Esophagus squamous epithelium (tissue), 5 donors: ENCODE measurements at regions not wholly inside any gene's neighbourhood (a gene's known extent, or its start where the extent isn't known, plus 50 kb on each side); places are given as distances from the start of the nearest gene placed in this dataset.

Experiments used
- DNase-seq: peaks from one replicate; lab custom pipeline; 2025; lab: John Stamatoyannopoulos, UW
- H3K27ac ChIP-seq, 4 donors: fragments of 200-600 bp; sonication (generic); one replicate each; pipeline ENCODE4 v1.5.1; 2016 to 2019; ENCODE audit warnings: mild to moderate bottlenecking in 1 of 4
- H3K27me3 ChIP-seq, 4 donors: fragments of 200-600 bp; sonication (generic); 1 replicate in 3 of 4; 2 replicates in 1 of 4; pipeline versions ENCODE4 v1.5.1 to v1.6.0; 2017 to 2021; ENCODE audit warnings: antibody characterized with exemption in 1 of 4
- H3K36me3 ChIP-seq, 3 donors: fragments of 200-600 bp; sonication (generic); one replicate each; pipeline ENCODE4 v1.5.1; 2016 to 2019
- H3K4me1 ChIP-seq, 3 donors: fragments of 200-600 bp; sonication (generic); one replicate each; pipeline ENCODE4 v1.5.1; 2017 to 2019
- H3K4me3 ChIP-seq, 4 donors: fragments of 200-600 bp; sonication (generic); 1 replicate in 3 of 4; 2 replicates in 1 of 4; pipeline ENCODE4 v1.5.1; 2016 to 2019; ENCODE audit warnings: mild to moderate bottlenecking in 2 of 4, moderate library complexity in 1 of 4
- H3K9me3 ChIP-seq, 3 donors: fragments of 200-600 bp; sonication (generic); one replicate each; pipeline ENCODE4 v1.5.1; 2016 to 2019
- POLR2A ChIP-seq, 4 donors: fragments of 450-650 bp; IDR thresholded peaks; one replicate each; pipeline ENCODE4 v1.6.1; 2017; ENCODE audit warnings: antibody characterized with exemption in 4 of 4, mild to moderate bottlenecking in 4 of 4, moderate library complexity in 3 of 4
- WGBS, 2 donors: methylation state at CpG; one replicate each; pipeline ENCODE4 v1.1.5; 2018; 5-methylcytosine and 5-hydroxymethylcytosine counted together
- intact Hi-C: fragments of 100-400 bp; cut with DNase I; formaldehyde crosslinking; loops from one replicate; pipeline ENCODE4 v1.15.0; 2022
- TF ChIP-seq, protein P1 (sequence below), 6 experiments: fragments of 450-650 bp in 4 of 6; fragments of 200-600 bp in 2 of 6; sonication (generic) in 2 of 6; IDR thresholded peaks; one replicate each; pipeline ENCODE4 v1.5.1; 2016 to 2019; ENCODE audit warnings: antibody characterized with exemption in 6 of 6, mild to moderate bottlenecking in 4 of 6, moderate library complexity in 4 of 6
- donor health status: DM: yes; HTN: yes; CAD: no.

DNA sequence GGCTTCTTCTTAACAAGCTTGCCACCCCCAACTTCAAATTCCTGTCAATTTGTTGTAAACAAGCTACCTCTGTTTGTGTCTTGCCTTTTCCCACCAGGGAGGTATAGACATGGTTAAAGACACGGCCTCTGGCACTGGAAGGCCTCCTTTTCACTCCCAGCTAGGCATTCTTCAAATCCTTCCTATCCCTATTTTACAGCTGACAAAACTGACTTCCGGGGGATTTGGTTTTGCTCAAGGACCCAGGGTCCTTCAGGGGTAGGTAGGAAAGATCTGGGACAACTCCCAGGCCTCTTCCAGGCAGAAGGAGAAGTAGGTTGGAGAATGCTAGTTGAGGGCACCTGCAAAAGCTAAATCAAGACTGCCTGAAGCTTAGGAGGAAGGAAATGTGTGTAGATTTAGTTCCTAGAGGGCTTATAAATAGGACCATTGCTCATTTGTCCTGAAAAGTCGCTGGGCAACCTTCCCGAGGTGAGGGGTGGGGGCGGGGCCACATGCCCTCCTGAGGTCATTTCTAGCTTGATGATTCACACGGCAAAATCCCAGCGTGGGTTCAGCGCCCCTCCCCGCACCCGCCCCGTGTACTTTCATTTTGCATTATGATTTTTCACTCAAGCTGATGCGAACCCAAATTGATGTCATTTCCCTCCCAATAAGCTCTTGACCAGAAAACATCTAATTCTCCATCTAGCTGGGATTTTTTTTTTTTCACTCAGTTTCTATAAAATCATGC, 365.5 kb downstream of the SHQ1 start:
- Histone ChIP-seq H3K9me3 (no peaks in the 10 kb centered on the region), H3K27ac (peak overlapping the region in 3 of 4 donors; percentile 5 to 45 (median 39)), H3K4me1 (peaks cover 0 to 37% (median 15%) of the 10 kb centered on the region in 3 donors), H3K36me3 (no peaks in the 10 kb centered on the region), H3K4me3 (peak overlapping the region; percentile 8 to 56 (median 30)), H3K27me3 (no peaks in the 10 kb centered on the region)
- 6 to 14% methylated on average over 12 of the region's 12 CpGs for WGBS, 2 donors
- intact Hi-C loops: no loop called here
- peak; percentile 18 for DNase-seq
- TF ChIP-seq, protein P1, sequence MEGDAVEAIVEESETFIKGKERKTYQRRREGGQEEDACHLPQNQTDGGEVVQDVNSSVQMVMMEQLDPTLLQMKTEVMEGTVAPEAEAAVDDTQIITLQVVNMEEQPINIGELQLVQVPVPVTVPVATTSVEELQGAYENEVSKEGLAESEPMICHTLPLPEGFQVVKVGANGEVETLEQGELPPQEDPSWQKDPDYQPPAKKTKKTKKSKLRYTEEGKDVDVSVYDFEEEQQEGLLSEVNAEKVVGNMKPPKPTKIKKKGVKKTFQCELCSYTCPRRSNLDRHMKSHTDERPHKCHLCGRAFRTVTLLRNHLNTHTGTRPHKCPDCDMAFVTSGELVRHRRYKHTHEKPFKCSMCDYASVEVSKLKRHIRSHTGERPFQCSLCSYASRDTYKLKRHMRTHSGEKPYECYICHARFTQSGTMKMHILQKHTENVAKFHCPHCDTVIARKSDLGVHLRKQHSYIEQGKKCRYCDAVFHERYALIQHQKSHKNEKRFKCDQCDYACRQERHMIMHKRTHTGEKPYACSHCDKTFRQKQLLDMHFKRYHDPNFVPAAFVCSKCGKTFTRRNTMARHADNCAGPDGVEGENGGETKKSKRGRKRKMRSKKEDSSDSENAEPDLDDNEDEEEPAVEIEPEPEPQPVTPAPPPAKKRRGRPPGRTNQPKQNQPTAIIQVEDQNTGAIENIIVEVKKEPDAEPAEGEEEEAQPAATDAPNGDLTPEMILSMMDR (IDR thresholded peaks at IDR 0.05): no peak
- TF ChIP-seq POLR2A (IDR thresholded peaks at IDR 0.05): no peak

DNA sequence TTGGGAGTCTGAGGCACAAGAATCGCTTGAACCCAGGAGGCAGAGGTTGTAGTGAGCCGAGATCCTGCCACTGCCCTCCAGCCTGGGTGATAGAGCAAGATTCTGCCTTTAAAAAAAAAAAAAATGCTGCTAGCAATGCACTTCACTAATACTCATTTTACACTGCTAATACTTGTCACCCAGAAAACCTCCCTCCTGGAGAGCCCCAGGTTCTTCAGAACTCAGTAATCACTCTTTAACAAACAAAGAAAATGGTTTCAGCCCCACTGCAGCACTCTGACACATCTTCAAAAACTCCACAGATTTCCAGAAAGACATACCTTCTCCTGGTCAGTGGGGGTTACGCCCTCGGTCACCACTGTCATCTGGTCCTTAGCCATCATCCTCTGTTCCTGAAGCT, 366.7 kb downstream of the SHQ1 start:
- Histone ChIP-seq H3K4me1 (peaks cover 0 to 25% (median 8%) of the 10 kb centered on the region in 3 donors), H3K27ac (no peak overlapping the region), H3K36me3 (no peaks in the 10 kb centered on the region), H3K9me3 (no peaks in the 10 kb centered on the region), H3K4me3 (no peak overlapping the region), H3K27me3 (no peaks in the 10 kb centered on the region)
- intact Hi-C loops: no loop called here
- 83 to 96% methylated on average over 4 of the region's 4 CpGs for WGBS, 2 donors
- DNase-seq: no peak
- no peak for TF ChIP-seq POLR2A (IDR thresholded peaks at IDR 0.05)
- TF ChIP-seq, protein P1 (IDR thresholded peaks at IDR 0.05): no peak

DNA sequence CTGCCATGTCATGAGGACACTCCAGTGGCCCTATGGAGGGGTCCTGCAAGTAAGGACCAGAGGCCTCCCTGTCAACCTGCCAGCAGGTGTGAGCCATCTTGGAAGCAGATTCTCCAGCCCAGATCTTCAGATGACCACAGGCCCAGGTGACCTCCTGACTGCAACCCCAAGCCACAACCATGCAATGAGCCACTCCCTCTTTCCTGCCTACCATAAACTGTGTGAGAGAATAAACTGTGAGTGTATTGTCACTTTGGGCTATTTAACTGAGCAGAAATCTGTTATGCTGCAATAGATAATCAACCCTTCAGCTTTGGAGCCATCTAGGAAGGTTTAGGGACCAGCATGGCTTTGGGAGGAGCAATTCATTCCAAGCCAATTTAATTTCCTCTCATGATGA, 367.9 kb downstream of the SHQ1 start:
- Histone ChIP-seq H3K27ac (no peak overlapping the region), H3K9me3 (no peaks in the 10 kb centered on the region), H3K27me3 (no peaks in the 10 kb centered on the region), H3K4me1 (peaks cover 0 to 17% (median 8%) of the 10 kb centered on the region in 3 donors), H3K4me3 (no peak overlapping the region), H3K36me3 (no peaks in the 10 kb centered on the region)
- intact Hi-C loops: no loop called here
- TF ChIP-seq, protein P1 (IDR thresholded peaks at IDR 0.05): no peak
- TF ChIP-seq POLR2A (IDR thresholded peaks at IDR 0.05): no peak
- no peak for DNase-seq

DNA sequence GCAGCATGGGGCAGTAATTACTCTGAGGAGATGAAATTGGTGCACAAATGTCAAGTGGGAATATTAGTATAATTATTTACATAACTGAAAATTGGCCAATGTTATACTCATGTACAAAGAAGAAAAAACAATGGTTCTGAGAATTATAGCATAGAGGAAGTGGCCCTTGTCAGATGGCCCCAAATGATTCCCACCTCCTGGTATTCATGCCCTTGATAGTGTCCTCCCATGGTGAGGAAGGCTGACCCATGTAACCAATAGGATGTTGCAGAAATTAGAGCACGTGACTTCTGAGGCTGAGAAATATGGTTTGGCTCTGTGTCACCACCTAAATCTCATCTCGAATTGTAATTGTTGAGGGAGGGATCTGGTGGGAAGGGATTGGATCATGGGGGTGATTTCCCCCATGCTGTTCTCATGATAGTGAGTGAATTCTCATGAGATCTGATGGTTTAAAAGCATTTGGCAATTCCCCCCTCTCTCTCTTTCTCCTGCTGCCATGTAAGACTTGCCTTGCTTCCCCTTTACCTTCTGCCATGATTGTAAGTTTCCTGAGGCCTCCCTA, 368.5 kb downstream of the SHQ1 start:
- TF ChIP-seq POLR2A (IDR thresholded peaks at IDR 0.05): no peak
- TF ChIP-seq, protein P1 (IDR thresholded peaks at IDR 0.05): no peak
- peaks cover 0 to 17% (median 8%) of the 10 kb centered on the region in 3 donors for H3K4me1 ChIP-seq
- intact Hi-C loops: no loop called here
- H3K4me3 ChIP-seq: no peak overlapping the region
- no peak overlapping the region for H3K27ac ChIP-seq
- WGBS, 2 donors: 77 to 87% methylated on average over 2 of the region's 2 CpGs
- H3K9me3 ChIP-seq: no peaks in the 10 kb centered on the region
- no peak for DNase-seq
- no peaks in the 10 kb centered on the region for H3K27me3 ChIP-seq
- H3K36me3 ChIP-seq: no peaks in the 10 kb centered on the region

DNA sequence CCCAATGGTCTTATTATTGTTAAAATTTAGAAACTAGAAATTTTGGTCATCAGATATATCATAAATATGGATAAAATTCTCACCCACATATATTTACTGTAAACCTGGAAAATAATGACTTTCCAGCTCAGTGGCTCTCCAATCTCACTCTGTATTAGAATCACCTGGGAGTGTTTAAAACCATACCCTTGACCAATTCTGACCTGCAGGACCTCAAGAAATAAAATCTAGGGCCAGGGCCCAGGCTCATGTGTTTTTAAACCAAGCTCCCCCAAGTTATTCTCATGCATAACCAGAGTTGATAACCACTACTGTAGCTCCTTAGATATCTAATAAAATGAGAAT, 372.1 kb downstream of the SHQ1 start:
- Histone ChIP-seq H3K9me3 (no peaks in the 10 kb centered on the region), H3K27me3 (no peaks in the 10 kb centered on the region), H3K36me3 (no peaks in the 10 kb centered on the region), H3K4me3 (no peak overlapping the region), H3K27ac (no peak overlapping the region), H3K4me1 (no peaks in the 10 kb centered on the region)
- intact Hi-C loops: no loop called here
- DNase-seq: no peak
- TF ChIP-seq POLR2A (IDR thresholded peaks at IDR 0.05): no peak
- TF ChIP-seq, protein P1 (IDR thresholded peaks at IDR 0.05): no peak
